ENCODE measurements at regions not wholly inside any gene's neighbourhood (a gene's known extent, or its start where the extent isn't known, plus 50 kb on each side); places are given as distances from the start of the nearest gene placed in this dataset.

DNA sequence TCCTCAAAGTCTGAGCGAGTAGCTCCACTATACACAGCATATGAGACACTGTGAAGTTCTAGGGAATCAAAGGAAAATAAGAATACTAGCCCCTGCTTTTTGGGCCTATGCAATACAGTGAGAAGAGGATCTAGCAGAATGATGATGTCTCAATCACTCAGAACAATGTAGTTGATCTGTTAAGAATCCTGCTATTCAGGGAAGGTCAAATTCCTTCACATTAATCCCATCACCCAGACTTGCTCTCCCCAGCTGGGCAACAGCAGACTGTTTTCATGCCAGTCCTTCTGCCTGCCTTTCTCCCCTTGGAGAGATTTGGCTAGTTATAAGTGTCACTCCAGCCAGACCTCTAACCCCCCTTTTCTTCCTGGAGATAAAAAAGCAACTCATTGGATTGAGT, 230.0 kb upstream of the EPHA4 start:
- H3K4me1 ChIP-seq (ENCODE audit: insufficient read depth, low read length), result no peaks in the 10 kb centered on the region
- no peaks in the 10 kb centered on the region for H3F3A ChIP-seq (ENCODE audit: low read length, unreplicated experiment)
- H3K27me3 ChIP-seq (ENCODE audit: low read length), result no peaks in the 10 kb centered on the region
- no peak overlapping the region for H3K4me3 ChIP-seq (ENCODE audit: low read length)
- no peaks in the 10 kb centered on the region for H3K9me3 ChIP-seq (ENCODE audit: low read length)
- ATAC-seq (no peak), DNase-seq (no peak)
- H4K20me1 ChIP-seq (ENCODE audit: low read length), result no peaks in the 10 kb centered on the region
- ChIA-PET POLR2A (ENCODE audit: unreplicated experiment) (no interaction called here), CTCF (no interaction called here)
- no peaks in the 10 kb centered on the region for H3K79me2 ChIP-seq (ENCODE audit: low read length)
- H3K9me2 ChIP-seq (replicated peaks; ENCODE audit: low read length), result no peaks in the 10 kb centered on the region
- no peak overlapping the region for H3K27ac ChIP-seq (ENCODE audit: low read length)
- no peaks in the 10 kb centered on the region for H3K36me3 ChIP-seq (ENCODE audit: low read depth, low read length)
- no peak overlapping the region for H2AFZ ChIP-seq (ENCODE audit: low read length)
- H3K4me2 ChIP-seq (ENCODE audit: low read length), result no peak overlapping the region
- intact Hi-C loops (cut with micrococcal nuclease), result no loop called here
- TF ChIP-seq EZH2phosphoT487 (IDR thresholded peaks at IDR 0.05; ENCODE audit: borderline replicate concordance, low read length) (no peak), EZH2 (IDR thresholded peaks at IDR 0.05; ENCODE audit: low read length, unreplicated experiment) (no peak)
- TF ChIP-seq, protein P1, sequence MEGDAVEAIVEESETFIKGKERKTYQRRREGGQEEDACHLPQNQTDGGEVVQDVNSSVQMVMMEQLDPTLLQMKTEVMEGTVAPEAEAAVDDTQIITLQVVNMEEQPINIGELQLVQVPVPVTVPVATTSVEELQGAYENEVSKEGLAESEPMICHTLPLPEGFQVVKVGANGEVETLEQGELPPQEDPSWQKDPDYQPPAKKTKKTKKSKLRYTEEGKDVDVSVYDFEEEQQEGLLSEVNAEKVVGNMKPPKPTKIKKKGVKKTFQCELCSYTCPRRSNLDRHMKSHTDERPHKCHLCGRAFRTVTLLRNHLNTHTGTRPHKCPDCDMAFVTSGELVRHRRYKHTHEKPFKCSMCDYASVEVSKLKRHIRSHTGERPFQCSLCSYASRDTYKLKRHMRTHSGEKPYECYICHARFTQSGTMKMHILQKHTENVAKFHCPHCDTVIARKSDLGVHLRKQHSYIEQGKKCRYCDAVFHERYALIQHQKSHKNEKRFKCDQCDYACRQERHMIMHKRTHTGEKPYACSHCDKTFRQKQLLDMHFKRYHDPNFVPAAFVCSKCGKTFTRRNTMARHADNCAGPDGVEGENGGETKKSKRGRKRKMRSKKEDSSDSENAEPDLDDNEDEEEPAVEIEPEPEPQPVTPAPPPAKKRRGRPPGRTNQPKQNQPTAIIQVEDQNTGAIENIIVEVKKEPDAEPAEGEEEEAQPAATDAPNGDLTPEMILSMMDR (conservative IDR thresholded peaks at IDR 0.05; ENCODE audit: low read depth, low read length), result no peak
- no peak overlapping the region for H3K9ac ChIP-seq (ENCODE audit: low read length)
- BruUV-seq (replicated peaks), result no TSS peak

DNA sequence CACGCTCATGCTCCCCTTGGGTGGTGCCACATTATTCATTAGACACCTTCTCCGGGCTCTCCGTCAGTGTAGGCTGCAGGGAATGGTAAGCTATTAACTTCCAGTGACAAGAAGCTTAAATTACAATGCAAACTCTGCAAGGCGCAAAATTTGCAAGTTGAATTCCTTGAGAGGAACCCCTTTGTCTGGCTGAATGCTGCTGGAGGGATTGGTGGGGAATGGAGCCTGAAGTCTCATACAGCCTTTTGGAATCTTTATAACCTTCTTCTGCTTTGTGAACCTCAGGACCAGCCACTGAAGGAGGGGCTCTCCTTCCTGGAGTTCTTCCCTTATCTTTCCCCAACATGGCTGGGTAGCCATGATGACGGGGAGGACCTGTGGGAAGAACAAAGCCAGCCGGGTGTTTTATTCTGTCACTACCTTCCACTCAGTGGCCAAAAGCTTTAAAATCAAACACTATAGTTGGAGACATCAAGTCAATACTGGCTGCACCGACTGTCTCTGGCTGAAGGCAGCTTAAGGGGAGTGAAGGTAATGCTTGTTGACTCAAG, 220.9 kb upstream of the EPHA4 start:
- no peaks in the 10 kb centered on the region for H3K9me3 ChIP-seq (ENCODE audit: low read length)
- H3K4me1 ChIP-seq (ENCODE audit: insufficient read depth, low read length), result peaks cover 14% of the 10 kb centered on the region; the same call in 1 of the 2 replicates
- intact Hi-C loops (cut with micrococcal nuclease), result no loop called here
- TF ChIP-seq, protein P1 (conservative IDR thresholded peaks at IDR 0.05; ENCODE audit: low read depth, low read length), result no peak
- TF ChIP-seq EZH2 (IDR thresholded peaks at IDR 0.05; ENCODE audit: low read length, unreplicated experiment), result no peak
- H3K27me3 ChIP-seq (ENCODE audit: low read length), result no peaks in the 10 kb centered on the region
- no peak overlapping the region for H3K4me2 ChIP-seq (ENCODE audit: low read length)
- DNase-seq (no peak), ATAC-seq (no peak)
- POLR2A ChIA-PET (ENCODE audit: unreplicated experiment), result no interaction called here
- BruUV-seq (replicated peaks), result no TSS peak
- H3K4me3 ChIP-seq (ENCODE audit: low read length), result no peak overlapping the region
- H3F3A ChIP-seq (ENCODE audit: low read length, unreplicated experiment), result no peaks in the 10 kb centered on the region
- no peaks in the 10 kb centered on the region for H3K9me2 ChIP-seq (replicated peaks; ENCODE audit: low read length)
- H2AFZ ChIP-seq (ENCODE audit: low read length), result no peak overlapping the region
- no peak overlapping the region for H3K27ac ChIP-seq (ENCODE audit: low read length)
- CTCF ChIA-PET, result no interaction called here
- H4K20me1 ChIP-seq (ENCODE audit: low read length), result no peaks in the 10 kb centered on the region
- H3K36me3 ChIP-seq (ENCODE audit: low read depth, low read length), result no peaks in the 10 kb centered on the region
- no peaks in the 10 kb centered on the region for H3K79me2 ChIP-seq (ENCODE audit: low read length)
- H3K9ac ChIP-seq (ENCODE audit: low read length), result no peak overlapping the region

DNA sequence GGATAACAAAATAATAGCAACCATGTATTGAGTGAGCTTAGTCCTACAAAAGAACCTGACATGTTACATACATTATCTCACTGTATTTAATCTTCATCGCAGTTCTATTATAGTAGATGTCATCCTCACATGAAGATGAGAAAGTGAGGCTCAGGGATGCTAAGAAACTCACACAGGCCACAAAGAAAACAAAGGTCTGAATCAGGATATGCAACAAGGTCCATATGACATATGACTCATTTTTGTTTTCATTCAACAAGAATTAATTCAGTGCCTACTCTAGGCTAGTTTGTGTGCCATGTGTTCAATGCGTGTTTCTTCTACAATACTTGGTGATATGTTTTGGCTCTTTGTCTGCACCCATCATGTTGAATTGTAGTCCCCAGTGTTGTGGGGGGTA, 219.7 kb upstream of the EPHA4 start:
- BruUV-seq (replicated peaks), result no TSS peak
- Histone ChIP-seq H3K27me3 (ENCODE audit: low read length) (no peaks in the 10 kb centered on the region), H3K27ac (ENCODE audit: low read length) (no peak overlapping the region), H3F3A (ENCODE audit: low read length, unreplicated experiment) (no peaks in the 10 kb centered on the region), H3K9me2 (replicated peaks; ENCODE audit: low read length) (no peaks in the 10 kb centered on the region), H3K4me3 (ENCODE audit: low read length) (no peak overlapping the region), H2AFZ (ENCODE audit: low read length) (no peak overlapping the region), H4K20me1 (ENCODE audit: low read length) (no peaks in the 10 kb centered on the region), H3K4me2 (ENCODE audit: low read length) (no peak overlapping the region), H3K36me3 (ENCODE audit: low read depth, low read length) (no peaks in the 10 kb centered on the region), H3K4me1 (ENCODE audit: insufficient read depth, low read length) (peaks cover 14% of the 10 kb centered on the region; the same call in 1 of the 2 replicates), H3K9me3 (ENCODE audit: low read length) (no peaks in the 10 kb centered on the region), H3K79me2 (ENCODE audit: low read length) (no peaks in the 10 kb centered on the region), H3K9ac (ENCODE audit: low read length) (no peak overlapping the region)
- intact Hi-C loops (cut with micrococcal nuclease), result no loop called here
- TF ChIP-seq, protein P1 (conservative IDR thresholded peaks at IDR 0.05; ENCODE audit: low read depth, low read length), result no peak
- no peak for TF ChIP-seq EZH2 (IDR thresholded peaks at IDR 0.05; ENCODE audit: low read length, unreplicated experiment)
- no peak for TF ChIP-seq EZH2phosphoT487 (IDR thresholded peaks at IDR 0.05; ENCODE audit: borderline replicate concordance, low read length)
- DNase-seq (peak; percentile 18), ATAC-seq (no peak)
- CTCF ChIA-PET, result no interaction called here
- POLR2A ChIA-PET (ENCODE audit: unreplicated experiment), result no interaction called here
